ENCODE measurements at regions not wholly inside any gene's neighbourhood (a gene's known extent, or its start where the extent isn't known, plus 50 kb on each side); places are given as distances from the start of the nearest gene placed in this dataset.

GRCh38 chr4:151459375-151459774, 50.4 kb downstream of the FHIP1A start:
- Histone ChIP-seq H3K9ac (ENCODE audit: insufficient read depth, low read length, poor library complexity, severe bottlenecking) (no peak overlapping the region), H3K4me1 (ENCODE audit: control insufficient read depth in 1 of 2, insufficient read depth in 2 of 2, low read length in 2 of 2) (no peaks in the 10 kb centered on the region), H3K79me2 (ENCODE audit: insufficient read depth, low read length) (no peaks in the 10 kb centered on the region), H2AFZ (ENCODE audit: insufficient read depth, low read depth, low read length, poor library complexity, severe bottlenecking) (no peak overlapping the region), H4K20me1 (ENCODE audit: insufficient read depth, low read length) (no peaks in the 10 kb centered on the region), H3K27ac (ENCODE audit: low read depth in 1 of 2, low read length in 2 of 2) (no peak overlapping the region), H3K27me3 (ENCODE audit: control insufficient read depth in 2 of 2, insufficient read depth in 2 of 2, low read length in 2 of 2) (no peaks in the 10 kb centered on the region), H3K9me3 (replicated peaks in 1 of 2; ENCODE audit: control insufficient read depth in 1 of 2, insufficient read depth in 1 of 2, low read length in 2 of 2) (no peaks in the 10 kb centered on the region), H3K36me3 (replicated peaks in 1 of 2; ENCODE audit: control insufficient read depth in 1 of 2, insufficient read depth in 2 of 2, low read length in 2 of 2) (no peaks in the 10 kb centered on the region), H3K4me2 (replicated peaks; ENCODE audit: extremely low read depth, low read length, poor library complexity, severe bottlenecking) (no peak overlapping the region), H3K4me3 (replicated peaks in 1 of 3; ENCODE audit: low read depth in 2 of 3, low read length in 3 of 3) (no peak overlapping the region)
- intact Hi-C loops (cut with micrococcal nuclease) = no loop called here
- no peaks in the 10 kb centered on the region for H3K36me3 Mint-ChIP-seq
- no peak overlapping the region for H3K4me3 Mint-ChIP-seq
- WGBS (ENCODE audit: insufficient coverage) = no CpG with 5 or more reads among the region's 5 CpGs
- peaks cover 0 to 3% (median 0%) of the 10 kb centered on the region in 7 donors for H3K9me3 Mint-ChIP-seq
- peaks cover 5 to 11% (median 8%) of the 10 kb centered on the region in 3 donors for H3K27me3 Mint-ChIP-seq (ENCODE audit: low read depth in 3 of 3)
- H3K4me1 Mint-ChIP-seq = no peaks in the 10 kb centered on the region
- no peak overlapping the region for H3K27ac Mint-ChIP-seq
- TF ChIP-seq CTCF (IDR thresholded peaks at IDR 0.05) = no peak
- no peak for DNase-seq

- Mint-ChIP-seq H3K4me3 (no peak overlapping the region), H3K27me3 (ENCODE audit: low read depth in 3 of 3) (peaks cover 5 to 10% (median 8%) of the 10 kb centered on the region in 3 donors), H3K9me3 (peaks cover 0 to 6% (median 2%) of the 10 kb centered on the region in 7 donors), H3K36me3 (no peaks in the 10 kb centered on the region), H3K4me1 (no peaks in the 10 kb centered on the region), H3K27ac (no peak overlapping the region)
- Histone ChIP-seq H3K4me2 (replicated peaks; ENCODE audit: extremely low read depth, low read length, poor library complexity, severe bottlenecking) (no peak overlapping the region), H3K79me2 (ENCODE audit: insufficient read depth, low read length) (no peaks in the 10 kb centered on the region), H3K36me3 (replicated peaks in 1 of 2; ENCODE audit: control insufficient read depth in 1 of 2, insufficient read depth in 2 of 2, low read length in 2 of 2) (no peaks in the 10 kb centered on the region), H3K9ac (ENCODE audit: insufficient read depth, low read length, poor library complexity, severe bottlenecking) (no peak overlapping the region), H3K4me1 (ENCODE audit: control insufficient read depth in 1 of 2, insufficient read depth in 2 of 2, low read length in 2 of 2) (no peaks in the 10 kb centered on the region), H3K27ac (ENCODE audit: low read depth in 1 of 2, low read length in 2 of 2) (no peak overlapping the region), H3K27me3 (ENCODE audit: control insufficient read depth in 2 of 2, insufficient read depth in 2 of 2, low read length in 2 of 2) (no peaks in the 10 kb centered on the region), H3K4me3 (replicated peaks in 1 of 3; ENCODE audit: low read depth in 2 of 3, low read length in 3 of 3) (no peak overlapping the region), H3K9me3 (replicated peaks in 1 of 2; ENCODE audit: control insufficient read depth in 1 of 2, insufficient read depth in 1 of 2, low read length in 2 of 2) (no peaks in the 10 kb centered on the region), H4K20me1 (ENCODE audit: insufficient read depth, low read length) (no peaks in the 10 kb centered on the region), H2AFZ (ENCODE audit: insufficient read depth, low read depth, low read length, poor library complexity, severe bottlenecking) (no peak overlapping the region)
- intact Hi-C loops (cut with micrococcal nuclease) = no loop called here
- no peak for TF ChIP-seq CTCF (IDR thresholded peaks at IDR 0.05)
- no peak for DNase-seq
- WGBS (ENCODE audit: insufficient coverage) = 100% methylated on average over 1 of the region's 1 CpG
These were observed 51.5 kb downstream of the FHIP1A start for GRCh38 chr4:151460434-151460833.

All from CD14-positive monocyte (primary cell).